ENCODE measurements at regions not wholly inside any gene's neighbourhood (a gene's known extent, or its start where the extent isn't known, plus 50 kb on each side); places are given as distances from the start of the nearest gene placed in this dataset.

DNA sequence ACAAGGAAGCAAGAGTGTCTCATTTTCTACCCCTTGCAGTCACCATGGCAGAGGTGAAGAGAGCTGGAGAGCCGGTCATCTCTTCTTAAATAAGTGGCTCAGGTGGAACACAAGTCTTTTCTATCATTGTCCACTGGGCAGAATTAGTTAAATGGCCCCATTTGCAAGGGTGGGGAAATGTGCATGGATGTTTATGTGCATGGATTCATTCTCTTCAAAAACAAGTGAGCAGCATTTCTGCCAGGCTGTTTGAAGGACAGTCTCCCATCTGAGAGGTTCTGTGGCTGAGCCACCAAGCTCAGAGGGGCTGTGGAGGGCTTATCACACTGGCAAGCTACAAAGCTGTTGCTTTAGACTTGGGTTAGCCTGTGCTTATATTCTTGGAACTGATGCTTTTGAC is 370.3 kb upstream of the MTPN start:
- TF ChIP-seq, protein P1, sequence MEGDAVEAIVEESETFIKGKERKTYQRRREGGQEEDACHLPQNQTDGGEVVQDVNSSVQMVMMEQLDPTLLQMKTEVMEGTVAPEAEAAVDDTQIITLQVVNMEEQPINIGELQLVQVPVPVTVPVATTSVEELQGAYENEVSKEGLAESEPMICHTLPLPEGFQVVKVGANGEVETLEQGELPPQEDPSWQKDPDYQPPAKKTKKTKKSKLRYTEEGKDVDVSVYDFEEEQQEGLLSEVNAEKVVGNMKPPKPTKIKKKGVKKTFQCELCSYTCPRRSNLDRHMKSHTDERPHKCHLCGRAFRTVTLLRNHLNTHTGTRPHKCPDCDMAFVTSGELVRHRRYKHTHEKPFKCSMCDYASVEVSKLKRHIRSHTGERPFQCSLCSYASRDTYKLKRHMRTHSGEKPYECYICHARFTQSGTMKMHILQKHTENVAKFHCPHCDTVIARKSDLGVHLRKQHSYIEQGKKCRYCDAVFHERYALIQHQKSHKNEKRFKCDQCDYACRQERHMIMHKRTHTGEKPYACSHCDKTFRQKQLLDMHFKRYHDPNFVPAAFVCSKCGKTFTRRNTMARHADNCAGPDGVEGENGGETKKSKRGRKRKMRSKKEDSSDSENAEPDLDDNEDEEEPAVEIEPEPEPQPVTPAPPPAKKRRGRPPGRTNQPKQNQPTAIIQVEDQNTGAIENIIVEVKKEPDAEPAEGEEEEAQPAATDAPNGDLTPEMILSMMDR (IDR thresholded peaks at IDR 0.05): no peak
- TF ChIP-seq EZH2 (IDR thresholded peaks at IDR 0.05; ENCODE audit: borderline replicate concordance, insufficient read depth, low read depth, low read length, poor library complexity, severe bottlenecking): no peak

All from B cell (primary cell).